A549 (cell line): ENCODE measurements at regions not wholly inside any gene's neighbourhood (a gene's known extent, or its start where the extent isn't known, plus 50 kb on each side); places are given as distances from the start of the nearest gene placed in this dataset.
"Not testable (repeated sequence)": the region's sequence is repeated elsewhere in the genome, so short reads cannot be mapped to it uniquely, and the experiment has no call there.

ENCODE experiments used
- CEBPB ChIP-seq, 2 experiments: fragments of >200 bp in 1 of 2; sonication (Bioruptor Twin) in 1 of 2; formaldehyde crosslinking in 1 of 2; IDR thresholded peaks; 2 replicates each; pipeline ENCODE4 v1.6.1; 2012 to 2016
- HDAC2 ChIP-seq: fragments of 200-600 bp; sonication (generic); IDR thresholded peaks from 2 replicates; pipeline ENCODE4 v1.6.1; 2016
- JUN ChIP-seq, 2 experiments: fragments of >200 bp; sonication (Bioruptor Twin); formaldehyde crosslinking; IDR thresholded peaks; 2 replicates in 1 of 2; 3 replicates in 1 of 2; pipeline ENCODE4 v1.6.1; 2016 to 2017
- KDM1A ChIP-seq: fragments of 200-600 bp; sonication (generic); IDR thresholded peaks from 2 replicates; pipeline ENCODE4 v1.6.1; 2016; ENCODE audit warnings: low read depth, mild to moderate bottlenecking
- PBX3 ChIP-seq: IDR thresholded peaks from 2 replicates; pipeline ENCODE4 v1.6.1; 2012
- TF ChIP-seq, protein P1 (sequence below): fragments of >200 bp; sonication (Bioruptor Twin); formaldehyde crosslinking; IDR thresholded peaks from 3 replicates; pipeline ENCODE4 v1.5.1; 2016
- TF ChIP-seq, protein P2 (sequence below): fragments of 250-450 bp; sonication (Bioruptor Pico); IDR thresholded peaks from 2 replicates; pipeline ENCODE4 v1.5.0; 2021; ENCODE audit warnings: mild to moderate bottlenecking, moderate library complexity, borderline replicate concordance

DNA sequence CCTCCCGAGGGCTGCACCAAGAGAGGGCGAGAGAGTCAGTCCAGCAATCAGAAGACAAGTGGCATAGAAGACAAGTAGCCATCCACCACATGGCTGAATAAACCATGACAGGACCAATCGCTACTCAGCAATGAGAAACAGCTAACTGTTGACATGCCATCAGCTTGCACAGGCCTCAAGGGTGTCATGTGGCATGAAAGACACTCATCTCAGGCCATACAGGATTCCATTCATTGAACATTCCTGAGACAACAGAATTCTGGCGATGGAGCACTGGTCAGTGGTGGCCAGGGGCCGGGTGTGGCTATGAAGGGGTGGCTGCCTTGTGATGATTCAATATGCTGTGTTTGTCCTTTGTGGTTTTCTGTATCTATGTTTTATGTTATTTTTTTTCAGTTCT lies 182.0 kb downstream of the ADRA2C start:
- TF ChIP-seq JUN (IDR thresholded peaks at IDR 0.05); CEBPB (IDR thresholded peaks at IDR 0.05); HDAC2; PBX3; KDM1A: not testable (repeated sequence)
- TF ChIP-seq, protein P1, sequence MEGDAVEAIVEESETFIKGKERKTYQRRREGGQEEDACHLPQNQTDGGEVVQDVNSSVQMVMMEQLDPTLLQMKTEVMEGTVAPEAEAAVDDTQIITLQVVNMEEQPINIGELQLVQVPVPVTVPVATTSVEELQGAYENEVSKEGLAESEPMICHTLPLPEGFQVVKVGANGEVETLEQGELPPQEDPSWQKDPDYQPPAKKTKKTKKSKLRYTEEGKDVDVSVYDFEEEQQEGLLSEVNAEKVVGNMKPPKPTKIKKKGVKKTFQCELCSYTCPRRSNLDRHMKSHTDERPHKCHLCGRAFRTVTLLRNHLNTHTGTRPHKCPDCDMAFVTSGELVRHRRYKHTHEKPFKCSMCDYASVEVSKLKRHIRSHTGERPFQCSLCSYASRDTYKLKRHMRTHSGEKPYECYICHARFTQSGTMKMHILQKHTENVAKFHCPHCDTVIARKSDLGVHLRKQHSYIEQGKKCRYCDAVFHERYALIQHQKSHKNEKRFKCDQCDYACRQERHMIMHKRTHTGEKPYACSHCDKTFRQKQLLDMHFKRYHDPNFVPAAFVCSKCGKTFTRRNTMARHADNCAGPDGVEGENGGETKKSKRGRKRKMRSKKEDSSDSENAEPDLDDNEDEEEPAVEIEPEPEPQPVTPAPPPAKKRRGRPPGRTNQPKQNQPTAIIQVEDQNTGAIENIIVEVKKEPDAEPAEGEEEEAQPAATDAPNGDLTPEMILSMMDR = not testable (repeated sequence)
- TF ChIP-seq, protein P2, sequence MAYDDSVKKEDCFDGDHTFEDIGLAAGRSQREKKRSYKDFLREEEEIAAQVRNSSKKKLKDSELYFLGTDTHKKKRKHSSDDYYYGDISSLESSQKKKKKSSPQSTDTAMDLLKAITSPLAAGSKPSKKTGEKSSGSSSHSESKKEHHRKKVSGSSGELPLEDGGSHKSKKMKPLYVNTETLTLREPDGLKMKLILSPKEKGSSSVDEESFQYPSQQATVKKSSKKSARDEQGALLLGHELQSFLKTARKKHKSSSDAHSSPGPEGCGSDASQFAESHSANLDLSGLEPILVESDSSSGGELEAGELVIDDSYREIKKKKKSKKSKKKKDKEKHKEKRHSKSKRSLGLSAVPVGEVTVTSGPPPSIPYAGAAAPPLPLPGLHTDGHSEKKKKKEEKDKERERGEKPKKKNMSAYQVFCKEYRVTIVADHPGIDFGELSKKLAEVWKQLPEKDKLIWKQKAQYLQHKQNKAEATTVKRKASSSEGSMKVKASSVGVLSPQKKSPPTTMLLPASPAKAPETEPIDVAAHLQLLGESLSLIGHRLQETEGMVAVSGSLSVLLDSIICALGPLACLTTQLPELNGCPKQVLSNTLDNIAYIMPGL (CRISPR knock-in tag) = not testable (repeated sequence)
